Activated naive CD4-positive, alpha-beta T cell treated with anti-CD3 and anti-CD28 coated beads, Interleukin-2, amount 50 U/mL, for 24 hours (primary cell): ENCODE measurements at regions not wholly inside any gene's neighbourhood (a gene's known extent, or its start where the extent isn't known, plus 50 kb on each side); places are given as distances from the start of the nearest gene placed in this dataset.

Experiments used
- H3K27ac Mint-ChIP-seq: one replicate; pipeline ENCODE4 v1.8.0; 2021; ENCODE audit warnings: mild to moderate bottlenecking, mixed read lengths
- H3K27me3 Mint-ChIP-seq: one replicate; pipeline ENCODE4 v1.8.0; 2021; ENCODE audit warnings: mixed read lengths
- H3K36me3 Mint-ChIP-seq: one replicate; pipeline ENCODE4 v1.8.0; 2021; ENCODE audit warnings: mixed read lengths
- H3K4me1 Mint-ChIP-seq: one replicate; pipeline ENCODE4 v1.8.0; 2021; ENCODE audit warnings: mixed read lengths
- H3K4me3 Mint-ChIP-seq: one replicate; pipeline ENCODE4 v1.8.0; 2021; ENCODE audit warnings: mild to moderate bottlenecking, mixed read lengths
- H3K9me3 Mint-ChIP-seq: one replicate; pipeline ENCODE4 v1.8.0; 2021; ENCODE audit warnings: mixed read lengths

GRCh38 chr14:61140271-61140670 is 140.9 kb downstream of the TMEM30B start:
- no peaks in the 10 kb centered on the region for H3K36me3 Mint-ChIP-seq
- no peak overlapping the region for H3K4me3 Mint-ChIP-seq
- H3K27me3 Mint-ChIP-seq: peaks cover 21% of the 10 kb centered on the region
- no peak overlapping the region for H3K27ac Mint-ChIP-seq
- no peaks in the 10 kb centered on the region for H3K4me1 Mint-ChIP-seq
- H3K9me3 Mint-ChIP-seq: peaks cover 11% of the 10 kb centered on the region

- Mint-ChIP-seq H3K9me3 (peaks cover 11% of the 10 kb centered on the region), H3K36me3 (no peaks in the 10 kb centered on the region), H3K4me1 (no peaks in the 10 kb centered on the region), H3K27ac (no peak overlapping the region), H3K4me3 (no peak overlapping the region), H3K27me3 (peaks cover 21% of the 10 kb centered on the region)
These were observed 142.0 kb downstream of the TMEM30B start for GRCh38 chr14:61139006-61139599.

GRCh38 chr14:61132894-61133293 is 148.2 kb downstream of the TMEM30B start:
- Mint-ChIP-seq H3K36me3 (no peaks in the 10 kb centered on the region), H3K4me3 (no peak overlapping the region), H3K27ac (no peak overlapping the region), H3K4me1 (no peaks in the 10 kb centered on the region), H3K9me3 (peaks cover 11% of the 10 kb centered on the region), H3K27me3 (peaks cover 17% of the 10 kb centered on the region)

- Mint-ChIP-seq H3K9me3 (peaks cover 7% of the 10 kb centered on the region), H3K27me3 (peaks cover 13% of the 10 kb centered on the region), H3K4me1 (no peaks in the 10 kb centered on the region), H3K27ac (no peak overlapping the region), H3K4me3 (no peak overlapping the region), H3K36me3 (no peaks in the 10 kb centered on the region)
These were observed 148.8 kb downstream of the TMEM30B start for GRCh38 chr14:61132336-61132735.

- H3K4me1 Mint-ChIP-seq: no peaks in the 10 kb centered on the region
These were observed 149.6 kb downstream of the SLC38A6 start for GRCh38 chr14:61130512-61131260.

GRCh38 chr14:61129168-61129745 is 148.2 kb downstream of the SLC38A6 start:
- no peak overlapping the region for H3K4me3 Mint-ChIP-seq
- H3K4me1 Mint-ChIP-seq: no peaks in the 10 kb centered on the region
- no peak overlapping the region for H3K27ac Mint-ChIP-seq
- no peaks in the 10 kb centered on the region for H3K9me3 Mint-ChIP-seq
- H3K36me3 Mint-ChIP-seq: no peaks in the 10 kb centered on the region
- H3K27me3 Mint-ChIP-seq: peaks cover 7% of the 10 kb centered on the region

More at GRCh38 chr14:61130512-61131260, 149.6 kb downstream of the SLC38A6 start:
- Mint-ChIP-seq H3K27ac (no peak overlapping the region), H3K4me3 (no peak overlapping the region), H3K36me3 (no peaks in the 10 kb centered on the region), H3K9me3 (no peaks in the 10 kb centered on the region), H3K27me3 (peaks cover 7% of the 10 kb centered on the region)

- H3K4me3 Mint-ChIP-seq: no peak overlapping the region
- H3K36me3 Mint-ChIP-seq: no peaks in the 10 kb centered on the region
- no peaks in the 10 kb centered on the region for H3K4me1 Mint-ChIP-seq
- no peak overlapping the region for H3K27ac Mint-ChIP-seq
- H3K9me3 Mint-ChIP-seq: no peaks in the 10 kb centered on the region
- peaks cover 10% of the 10 kb centered on the region for H3K27me3 Mint-ChIP-seq
These were observed 147.5 kb downstream of the SLC38A6 start for GRCh38 chr14:61128382-61129167.

GRCh38 chr14:61126603-61127498 is 145.8 kb downstream of the SLC38A6 start:
- Mint-ChIP-seq H3K4me1 (no peaks in the 10 kb centered on the region), H3K27ac (no peak overlapping the region), H3K4me3 (no peak overlapping the region)

GRCh38 chr14:61125867-61126572 is 145.0 kb downstream of the SLC38A6 start:
- Mint-ChIP-seq H3K27me3 (peaks cover 9% of the 10 kb centered on the region), H3K9me3 (no peaks in the 10 kb centered on the region)

More at GRCh38 chr14:61126603-61127498, 145.8 kb downstream of the SLC38A6 start:
- no peaks in the 10 kb centered on the region for H3K36me3 Mint-ChIP-seq
- peaks cover 9% of the 10 kb centered on the region for H3K27me3 Mint-ChIP-seq
- H3K9me3 Mint-ChIP-seq: no peaks in the 10 kb centered on the region

GRCh38 chr14:61125041-61125866 is 144.2 kb downstream of the SLC38A6 start:
- no peaks in the 10 kb centered on the region for H3K4me1 Mint-ChIP-seq
- H3K9me3 Mint-ChIP-seq: no peaks in the 10 kb centered on the region
- H3K4me3 Mint-ChIP-seq: no peak overlapping the region

More at GRCh38 chr14:61125867-61126572, 145.0 kb downstream of the SLC38A6 start:
- Mint-ChIP-seq H3K4me1 (no peaks in the 10 kb centered on the region), H3K4me3 (no peak overlapping the region), H3K36me3 (no peaks in the 10 kb centered on the region), H3K27ac (no peak overlapping the region)

GRCh38 chr14:61122862-61123261 is 141.8 kb downstream of the SLC38A6 start:
- H3K9me3 Mint-ChIP-seq: no peaks in the 10 kb centered on the region
- no peak overlapping the region for H3K27ac Mint-ChIP-seq
- H3K27me3 Mint-ChIP-seq: peaks cover 7% of the 10 kb centered on the region
- no peaks in the 10 kb centered on the region for H3K4me1 Mint-ChIP-seq
- no peaks in the 10 kb centered on the region for H3K36me3 Mint-ChIP-seq
- H3K4me3 Mint-ChIP-seq: no peak overlapping the region

More at GRCh38 chr14:61125041-61125866, 144.2 kb downstream of the SLC38A6 start:
- Mint-ChIP-seq H3K27me3 (peaks cover 9% of the 10 kb centered on the region), H3K36me3 (no peaks in the 10 kb centered on the region), H3K27ac (no peak overlapping the region)

- Mint-ChIP-seq H3K27me3 (peaks cover 6% of the 10 kb centered on the region), H3K4me1 (no peaks in the 10 kb centered on the region), H3K36me3 (no peaks in the 10 kb centered on the region), H3K9me3 (no peaks in the 10 kb centered on the region), H3K27ac (no peak overlapping the region), H3K4me3 (no peak overlapping the region)
These were observed 140.3 kb downstream of the SLC38A6 start for GRCh38 chr14:61121355-61121787.

- H3K9me3 Mint-ChIP-seq: no peaks in the 10 kb centered on the region
- H3K27ac Mint-ChIP-seq: no peak overlapping the region
- H3K36me3 Mint-ChIP-seq: no peaks in the 10 kb centered on the region
- no peaks in the 10 kb centered on the region for H3K4me1 Mint-ChIP-seq
- H3K4me3 Mint-ChIP-seq: no peak overlapping the region
- H3K27me3 Mint-ChIP-seq: peaks cover 3% of the 10 kb centered on the region
These were observed 139.5 kb downstream of the SLC38A6 start for GRCh38 chr14:61120576-61120975.
